D721Med (cell line): ENCODE measurements at regions not wholly inside any gene's neighbourhood (a gene's known extent, or its start where the extent isn't known, plus 50 kb on each side); places are given as distances from the start of the nearest gene placed in this dataset.

Source experiments
- DNase-seq: peaks from one replicate; pipeline ENCODE4 v3.0.0; 2011; ENCODE audit warnings: low spot score; ENCODE audit not compliant: insufficient read length
- FAIRE-seq: peaks from 2 replicates; lab custom pipeline; 2011; peaks lifted over from hg19 to GRCh38; lab: Jason Lieb, UNC
- CTCF ChIP-seq: IDR thresholded peaks from 2 replicates; pipeline ENCODE4 v1.5.1; 2012; ENCODE audit warnings: mild to moderate bottlenecking, control low read depth; ENCODE audit not compliant: insufficient read depth; ENCODE audit errors: missing control alignments

GRCh38 chr6:148042536-148042935, 300.1 kb upstream of the SASH1 start:
- no peak for TF ChIP-seq CTCF
- FAIRE-seq = no peak
- DNase-seq = no peak

- no peak for FAIRE-seq
- no peak for DNase-seq
- no peak for TF ChIP-seq CTCF
Measured at GRCh38 chr6:148044261-148044751, 298.3 kb upstream of the SASH1 start.

GRCh38 chr6:148044921-148045320, 297.7 kb upstream of the SASH1 start:
- no peak for DNase-seq
- no peak for TF ChIP-seq CTCF
- no peak for FAIRE-seq

- TF ChIP-seq CTCF = no peak
- no peak for DNase-seq
- no peak for FAIRE-seq
Measured at GRCh38 chr6:148053209-148053608, 289.4 kb upstream of the SASH1 start.

GRCh38 chr6:148053796-148054195, 288.8 kb upstream of the SASH1 start:
- TF ChIP-seq CTCF = no peak
- no peak for DNase-seq
- FAIRE-seq = no peak

- TF ChIP-seq CTCF = no peak
- DNase-seq (no peak), FAIRE-seq (no peak)
Measured at GRCh38 chr6:148054219-148054618, 288.4 kb upstream of the SASH1 start.

GRCh38 chr6:148055419-148055818, 287.2 kb upstream of the SASH1 start:
- DNase-seq = no peak
- FAIRE-seq = no peak

More at GRCh38 chr6:148055419-148055818, 287.2 kb upstream of the SASH1 start:
- TF ChIP-seq CTCF = no peak
